Tibial artery (tissue), 4 donors: ENCODE measurements at regions not wholly inside any gene's neighbourhood (a gene's known extent, or its start where the extent isn't known, plus 50 kb on each side); places are given as distances from the start of the nearest gene placed in this dataset.
"Not testable (repeated sequence)": the region's sequence is repeated elsewhere in the genome, so short reads cannot be mapped to it uniquely, and the experiment has no call there.

ENCODE experiments used
- DNase-seq, 2 donors: peaks; one replicate each; pipeline ENCODE4 v3.0.0-alpha.2; 2019
- H3K27ac ChIP-seq, 2 donors: fragments of 200-600 bp; sonication (generic) in 1 of 2; 1 replicate in 1 of 2; 2 replicates in 1 of 2; pipeline ENCODE4 v1.5.1; 2018 to 2019; ENCODE audit warnings: mild to moderate bottlenecking in 1 of 2
- H3K27me3 ChIP-seq, 2 donors: fragments of 200-600 bp; sonication (generic) in 1 of 2; one replicate each; pipeline versions ENCODE4 v1.5.1 to v1.6.0; 2016 to 2019
- H3K36me3 ChIP-seq, 3 donors: fragments of 200-600 bp; sonication (generic) in 2 of 3; one replicate each; pipeline ENCODE4 v1.5.1; 2016 to 2019; ENCODE audit warnings: mild to moderate bottlenecking in 2 of 3
- H3K4me1 ChIP-seq, 4 donors: fragments of 200-600 bp; sonication (generic) in 2 of 4; 1 replicate in 3 of 4; 2 replicates in 1 of 4; pipeline ENCODE4 v1.5.1; 2016 to 2019
- H3K4me3 ChIP-seq, 2 donors: fragments of 200-600 bp; sonication (generic) in 1 of 2; 1 replicate in 1 of 2; 2 replicates in 1 of 2; pipeline ENCODE4 v1.5.1; 2018 to 2019; ENCODE audit warnings: mild to moderate bottlenecking in 2 of 2
- H3K9me3 ChIP-seq, 3 donors: fragments of 200-600 bp; sonication (generic) in 1 of 3; one replicate each; pipeline ENCODE4 v1.5.1; 2016 to 2019
- CTCF ChIP-seq, 2 experiments: fragments of 200-600 bp in 1 of 2; fragments of 450-650 bp in 1 of 2; IDR thresholded peaks; one replicate each; pipeline ENCODE4 v1.5.1; 2017 to 2019; ENCODE audit warnings: antibody characterized with exemption in 2 of 2, mild to moderate bottlenecking in 1 of 2, moderate library complexity in 1 of 2
- intact Hi-C: fragments of 100-400 bp; cut with DNase I; formaldehyde crosslinking; loops from one replicate; pipeline ENCODE4 v1.15.0; 2023; ENCODE audit warnings: low total_unique reads

DNA sequence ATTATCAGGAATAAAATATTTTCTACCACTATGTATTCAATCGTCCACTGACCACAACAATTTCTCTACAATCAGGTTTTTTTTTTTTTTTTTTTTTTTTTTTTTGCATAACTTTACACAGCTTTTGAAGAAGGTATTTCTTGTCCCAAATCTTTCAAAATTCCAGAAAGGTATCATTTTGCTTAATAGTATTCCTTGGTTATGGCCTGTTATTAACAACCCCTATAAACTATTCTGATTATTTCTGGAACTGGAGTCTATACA is 145.3 kb downstream of the ALX1 start:
- no peaks in the 10 kb centered on the region for H3K9me3 ChIP-seq
- no peaks in the 10 kb centered on the region for H3K27me3 ChIP-seq
- H3K4me1 ChIP-seq: no peaks in the 10 kb centered on the region
- no peaks in the 10 kb centered on the region for H3K36me3 ChIP-seq
- no peak for DNase-seq
- no peak overlapping the region for H3K27ac ChIP-seq
- intact Hi-C loops: no loop called here
- no peak overlapping the region for H3K4me3 ChIP-seq
- TF ChIP-seq CTCF (IDR thresholded peaks at IDR 0.05): no peak

GRCh38 chr12:85425926-85426325 is 145.9 kb downstream of the ALX1 start:
- H3K27ac ChIP-seq: no peak overlapping the region
- no peaks in the 10 kb centered on the region for H3K9me3 ChIP-seq
- intact Hi-C loops: no loop called here
- TF ChIP-seq CTCF (IDR thresholded peaks at IDR 0.05): no peak
- no peaks in the 10 kb centered on the region for H3K4me1 ChIP-seq
- H3K4me3 ChIP-seq: no peak overlapping the region
- no peaks in the 10 kb centered on the region for H3K27me3 ChIP-seq
- no peak for DNase-seq
- H3K36me3 ChIP-seq: no peaks in the 10 kb centered on the region

- DNase-seq, H3K36me3 ChIP-seq, H3K4me1 ChIP-seq, H3K9me3 ChIP-seq, H3K27ac ChIP-seq, intact Hi-C loops, H3K4me3 ChIP-seq, H3K27me3 ChIP-seq: not testable (repeated sequence)
Observed at GRCh38 chr12:85433148-85433547, 153.1 kb downstream of the ALX1 start.

- no peaks in the 10 kb centered on the region for H3K9me3 ChIP-seq
- no peak for TF ChIP-seq CTCF (IDR thresholded peaks at IDR 0.05)
- no peaks in the 10 kb centered on the region for H3K27me3 ChIP-seq
- H3K4me3 ChIP-seq: no peak overlapping the region
- intact Hi-C loops: no loop called here
- H3K4me1 ChIP-seq: no peaks in the 10 kb centered on the region
- H3K36me3 ChIP-seq: no peaks in the 10 kb centered on the region
- H3K27ac ChIP-seq: no peak overlapping the region
- DNase-seq: no peak
Observed at GRCh38 chr12:85440271-85440670, 160.3 kb downstream of the ALX1 start.

- Histone ChIP-seq H3K4me1 (no peaks in the 10 kb centered on the region), H3K9me3 (no peaks in the 10 kb centered on the region), H3K27me3 (no peaks in the 10 kb centered on the region), H3K4me3 (no peak overlapping the region), H3K36me3 (no peaks in the 10 kb centered on the region), H3K27ac (no peak overlapping the region)
- no peak for DNase-seq
- TF ChIP-seq CTCF (IDR thresholded peaks at IDR 0.05): no peak
- intact Hi-C loops: no loop called here
Observed at GRCh38 chr12:85441025-85441424, 161.0 kb downstream of the ALX1 start.

GRCh38 chr12:85441741-85442140 is 161.7 kb downstream of the ALX1 start:
- Histone ChIP-seq H3K9me3 (no peaks in the 10 kb centered on the region), H3K4me1 (no peaks in the 10 kb centered on the region), H3K27me3 (no peaks in the 10 kb centered on the region), H3K27ac (no peak overlapping the region), H3K36me3 (no peaks in the 10 kb centered on the region), H3K4me3 (no peak overlapping the region)
- DNase-seq: no peak
- intact Hi-C loops: no loop called here
- no peak for TF ChIP-seq CTCF (IDR thresholded peaks at IDR 0.05)
